ENCODE measurements at regions not wholly inside any gene's neighbourhood (a gene's known extent, or its start where the extent isn't known, plus 50 kb on each side); places are given as distances from the start of the nearest gene placed in this dataset.

- TF ChIP-seq CTCF (IDR thresholded peaks at IDR 0.05 in 2 of 3, conservative IDR thresholded peaks at IDR 0.05 in 1 of 3; ENCODE audit: borderline replicate concordance in 1 of 3, insufficient read depth in 1 of 3, low read depth in 2 of 3, low read length in 2 of 3) = no peak
- TF ChIP-seq EGR1 (IDR thresholded peaks at IDR 0.05; ENCODE audit: low read depth) = no peak
- TF ChIP-seq POLR2AphosphoS5 (IDR thresholded peaks at IDR 0.05; ENCODE audit: low read depth, low read length) = no peak
- no peak for TF ChIP-seq EZH2 (IDR thresholded peaks at IDR 0.05)
- TF ChIP-seq YY1 (IDR thresholded peaks at IDR 0.05; ENCODE audit: extremely low read depth, insufficient replicate concordance, low read depth, low read length) = no peak
- TF ChIP-seq JUND (IDR thresholded peaks at IDR 0.05) = no peak
- no peak for TF ChIP-seq POLR2A (IDR thresholded peaks at IDR 0.05; ENCODE audit: borderline replicate concordance, extremely low read depth, insufficient read depth, insufficient read length)
- TF ChIP-seq CEBPB (IDR thresholded peaks at IDR 0.05; ENCODE audit: low read depth) = no peak
- TF ChIP-seq TCF7L2 (IDR thresholded peaks at IDR 0.05; ENCODE audit: borderline replicate concordance, extremely low read depth, insufficient read depth, insufficient read length) = no peak
- no peak for TF ChIP-seq MAX (IDR thresholded peaks at IDR 0.05)
- no peak for TF ChIP-seq ATF3 (IDR thresholded peaks at IDR 0.05)
- TF ChIP-seq REST (IDR thresholded peaks at IDR 0.05; ENCODE audit: low read depth) = no peak
- TF ChIP-seq EZH2phosphoT487 (IDR thresholded peaks at IDR 0.05; ENCODE audit: borderline replicate concordance) = no peak
These were observed 151.3 kb upstream of the ZFP64 start for GRCh38 chr20:52342913-52343312.

All from HCT116 (cell line).